MM.1S (cell line): ENCODE measurements at regions not wholly inside any gene's neighbourhood (a gene's known extent, or its start where the extent isn't known, plus 50 kb on each side); places are given as distances from the start of the nearest gene placed in this dataset.

Source experiments
- DNase-seq: peaks from one replicate; pipeline ENCODE4 v3.0.0-alpha.2; 2015
- H2AFZ ChIP-seq: fragments of 300-600 bp; sonication (generic); 2 replicates; pipeline ENCODE4 v1.6.0; 2016; ENCODE audit warnings: antibody characterized with exemption, low read length
- H3F3A ChIP-seq: fragments of 300-600 bp; sonication (generic); 2 replicates; pipeline ENCODE4 v1.6.1; 2016; ENCODE audit warnings: mild to moderate bottlenecking, antibody characterized with exemption, low read length, moderate library complexity, mixed read lengths; ENCODE audit not compliant: insufficient read depth
- H3K27ac ChIP-seq: fragments of 300-600 bp; sonication (generic); 2 replicates; pipeline ENCODE4 v1.5.1; 2016; ENCODE audit warnings: mild to moderate bottlenecking, low read length
- H3K27me3 ChIP-seq: fragments of 300-600 bp; sonication (generic); replicated peaks from 2 replicates; pipeline ENCODE4 v1.6.0; 2016; ENCODE audit warnings: low read length; ENCODE audit not compliant: insufficient read depth
- H3K36me3 ChIP-seq: fragments of 300-600 bp; sonication (generic); replicated peaks from 2 replicates; pipeline ENCODE4 v1.6.1; 2016; ENCODE audit warnings: mild to moderate bottlenecking, low read length, mixed read lengths; ENCODE audit not compliant: insufficient read depth
- H3K4me1 ChIP-seq: fragments of 300-600 bp; sonication (generic); 2 replicates; pipeline ENCODE4 v1.6.1; 2016; ENCODE audit warnings: low read length, mixed read lengths
- H3K4me2 ChIP-seq: fragments of 300-600 bp; sonication (generic); 2 replicates; pipeline ENCODE4 v1.6.0; 2016; ENCODE audit warnings: low read depth, low read length
- H3K4me3 ChIP-seq: fragments of 300-600 bp; sonication (generic); 2 replicates; pipeline ENCODE4 v1.5.1; 2016; ENCODE audit warnings: low read length, mixed read lengths
- H3K79me2 ChIP-seq: fragments of 300-600 bp; sonication (generic); 2 replicates; pipeline ENCODE4 v1.6.1; 2016; ENCODE audit warnings: mixed run types, low read length, mixed read lengths
- H3K9ac ChIP-seq: fragments of 300-600 bp; sonication (generic); 2 replicates; pipeline ENCODE4 v1.6.1; 2016; ENCODE audit warnings: low read length, mixed read lengths
- H3K9me2 ChIP-seq: fragments of 300-600 bp; sonication (generic); replicated peaks from 2 replicates; pipeline ENCODE4 v1.6.1; 2016; ENCODE audit warnings: mild to moderate bottlenecking, low read length, mixed read lengths; ENCODE audit not compliant: insufficient read depth
- H3K9me3 ChIP-seq: fragments of 300-600 bp; sonication (generic); replicated peaks from 2 replicates; pipeline ENCODE4 v1.6.1; 2016; ENCODE audit warnings: mild to moderate bottlenecking, low read length, mixed read lengths; ENCODE audit not compliant: insufficient read depth
- H4K20me1 ChIP-seq: fragments of 300-600 bp; sonication (generic); 2 replicates; pipeline ENCODE4 v1.6.1; 2016; ENCODE audit warnings: mild to moderate bottlenecking, low read length, moderate library complexity, mixed read lengths; ENCODE audit not compliant: insufficient read depth
- CTCF ChIP-seq: fragments of 300-600 bp; sonication (generic); IDR thresholded peaks from 2 replicates; pipeline ENCODE4 v1.5.1; 2016; ENCODE audit warnings: antibody characterized with exemption, low read length, mixed read lengths
- EZH2 ChIP-seq: fragments of 300-600 bp; sonication (generic); optimal IDR thresholded peaks from 2 replicates; pipeline ENCODE3; 2017; ENCODE audit warnings: low read depth, mild to moderate bottlenecking, antibody characterized with exemption, low read length, mixed read lengths
- EZH2phosphoT487 ChIP-seq: fragments of 300-600 bp; sonication (generic); IDR thresholded peaks from 2 replicates; pipeline ENCODE4 v1.6.1; 2018; ENCODE audit warnings: antibody characterized with exemption, low read length

- Histone ChIP-seq H2AFZ (no peak overlapping the region), H3K4me1 (no peaks in the 10 kb centered on the region), H3K9me3 (no peaks in the 10 kb centered on the region), H3K79me2 (no peaks in the 10 kb centered on the region), H3K36me3 (no peaks in the 10 kb centered on the region), H3K27ac (no peak overlapping the region), H4K20me1 (no peaks in the 10 kb centered on the region), H3K4me2 (no peak overlapping the region), H3F3A (no peaks in the 10 kb centered on the region), H3K9ac (no peak overlapping the region), H3K9me2 (no peaks in the 10 kb centered on the region), H3K4me3 (no peak overlapping the region), H3K27me3 (no peaks in the 10 kb centered on the region)
- DNase-seq = no peak
- no peak for TF ChIP-seq CTCF
- TF ChIP-seq EZH2 = no peak
- no peak for TF ChIP-seq EZH2phosphoT487
Observed at GRCh38 chr12:43169115-43169681, 382.8 kb downstream of the ADAMTS20 start.

GRCh38 chr12:43167691-43168090, 384.3 kb downstream of the ADAMTS20 start:
- no peak for TF ChIP-seq CTCF
- TF ChIP-seq EZH2phosphoT487 = no peak
- no peak for TF ChIP-seq EZH2
- no peak overlapping the region for H3K27ac ChIP-seq
- no peaks in the 10 kb centered on the region for H3K79me2 ChIP-seq
- H4K20me1 ChIP-seq = no peaks in the 10 kb centered on the region
- no peaks in the 10 kb centered on the region for H3K9me2 ChIP-seq
- H3K4me2 ChIP-seq = no peak overlapping the region
- no peaks in the 10 kb centered on the region for H3K36me3 ChIP-seq
- H3K4me3 ChIP-seq = no peak overlapping the region
- H3K9ac ChIP-seq = no peak overlapping the region
- no peaks in the 10 kb centered on the region for H3K4me1 ChIP-seq
- no peaks in the 10 kb centered on the region for H3F3A ChIP-seq
- no peak for DNase-seq
- H2AFZ ChIP-seq = no peak overlapping the region
- H3K27me3 ChIP-seq = no peaks in the 10 kb centered on the region
- no peaks in the 10 kb centered on the region for H3K9me3 ChIP-seq

GRCh38 chr12:43165351-43165750, 386.7 kb downstream of the ADAMTS20 start:
- Histone ChIP-seq H3K27ac (no peak overlapping the region), H3K4me1 (no peaks in the 10 kb centered on the region)
- no peak for DNase-seq

GRCh38 chr12:43162138-43162537, 389.9 kb downstream of the ADAMTS20 start:
- no peaks in the 10 kb centered on the region for H3F3A ChIP-seq
- H3K36me3 ChIP-seq = no peaks in the 10 kb centered on the region
- TF ChIP-seq EZH2phosphoT487 (no peak), CTCF (no peak), EZH2 (no peak)
- H2AFZ ChIP-seq = no peak overlapping the region
- H3K9me2 ChIP-seq = no peaks in the 10 kb centered on the region
- H3K27me3 ChIP-seq = no peaks in the 10 kb centered on the region
- DNase-seq = no peak
- no peak overlapping the region for H3K27ac ChIP-seq
- no peaks in the 10 kb centered on the region for H3K9me3 ChIP-seq
- H3K4me3 ChIP-seq = no peak overlapping the region
- no peaks in the 10 kb centered on the region for H4K20me1 ChIP-seq
- H3K4me2 ChIP-seq = no peak overlapping the region
- no peak overlapping the region for H3K9ac ChIP-seq
- H3K79me2 ChIP-seq = no peaks in the 10 kb centered on the region
- no peaks in the 10 kb centered on the region for H3K4me1 ChIP-seq

More at GRCh38 chr12:43165351-43165750, 386.7 kb downstream of the ADAMTS20 start:
- Histone ChIP-seq H3K79me2 (no peaks in the 10 kb centered on the region), H3K9me2 (no peaks in the 10 kb centered on the region), H3K27me3 (no peaks in the 10 kb centered on the region), H3K9me3 (no peaks in the 10 kb centered on the region), H2AFZ (no peak overlapping the region), H3K36me3 (no peaks in the 10 kb centered on the region), H4K20me1 (no peaks in the 10 kb centered on the region), H3K9ac (no peak overlapping the region), H3F3A (no peaks in the 10 kb centered on the region), H3K4me3 (no peak overlapping the region), H3K4me2 (no peak overlapping the region)
- TF ChIP-seq EZH2phosphoT487 = no peak
